Gastrocnemius medialis (tissue), 4 donors: ENCODE measurements at regions not wholly inside any gene's neighbourhood (a gene's known extent, or its start where the extent isn't known, plus 50 kb on each side); places are given as distances from the start of the nearest gene placed in this dataset.

Experiments used
- CTCF ChIP-seq, 5 experiments: fragments of 450-650 bp in 3 of 5; fragments of 200-600 bp in 2 of 5; sonication (generic) in 2 of 5; IDR thresholded peaks in 4 of 5; conservative IDR thresholded peaks in 1 of 5; 1 replicate in 4 of 5; 2 replicates in 1 of 5; pipeline ENCODE4 v1.5.1; 2016 to 2019; ENCODE audit warnings: antibody characterized with exemption in 5 of 5, mild to moderate bottlenecking in 3 of 5, moderate library complexity in 3 of 5
- POLR2A ChIP-seq, 2 donors: fragments of 450-650 bp; IDR thresholded peaks; one replicate each; pipeline ENCODE4 v1.6.1; 2017; ENCODE audit warnings: antibody characterized with exemption in 2 of 2, mild to moderate bottlenecking in 2 of 2, moderate library complexity in 2 of 2

GRCh38 chr2:54024576-54024975, 53.8 kb upstream of the PSME4 start:
- no peak for TF ChIP-seq CTCF (IDR thresholded peaks at IDR 0.05 in 4 of 5, conservative IDR thresholded peaks at IDR 0.05 in 1 of 5)
- no peak for TF ChIP-seq POLR2A (IDR thresholded peaks at IDR 0.05)
